BLaER1 (cell line): ENCODE measurements at regions not wholly inside any gene's neighbourhood (a gene's known extent, or its start where the extent isn't known, plus 50 kb on each side); places are given as distances from the start of the nearest gene placed in this dataset.

ENCODE experiments used
- H3K27ac ChIP-seq: shearing (Covaris generic); formaldehyde crosslinking; 2 replicates; pipeline ENCODE4 v1.8.1; 2022
- H3K27me3 ChIP-seq: shearing (Covaris generic); formaldehyde crosslinking; 2 replicates; pipeline ENCODE4 v1.8.1; 2022
- H3K36me3 ChIP-seq: shearing (Covaris generic); formaldehyde crosslinking; 2 replicates; pipeline ENCODE4 v1.8.1; 2022
- H3K4me1 ChIP-seq: shearing (Covaris generic); formaldehyde crosslinking; 2 replicates; pipeline ENCODE4 v1.8.1; 2022
- H3K4me2 ChIP-seq: shearing (Covaris generic); formaldehyde crosslinking; 2 replicates; pipeline ENCODE4 v1.8.1; 2022
- H3K4me3 ChIP-seq: shearing (Covaris generic); formaldehyde crosslinking; 2 replicates; pipeline ENCODE4 v1.8.1; 2022
- H3K9ac ChIP-seq: shearing (Covaris generic); formaldehyde crosslinking; 2 replicates; pipeline ENCODE4 v1.8.1; 2022
- H3K9me3 ChIP-seq: shearing (Covaris generic); formaldehyde crosslinking; 2 replicates; pipeline ENCODE4 v1.8.1; 2022
- H4K20me1 ChIP-seq: shearing (Covaris generic); formaldehyde crosslinking; 2 replicates; pipeline ENCODE4 v1.8.1; 2022
- Cebpa-rat ChIP-seq: shearing (Covaris generic); IDR thresholded peaks from 2 replicates; pipeline ENCODE4 v1.8.1; 2022

GRCh38 chr18:78776706-78777285 is 202.8 kb upstream of the SALL3 start:
- Histone ChIP-seq H3K9me3 (no peaks in the 10 kb centered on the region), H3K4me3 (no peak overlapping the region), H3K36me3 (no peaks in the 10 kb centered on the region), H3K4me1 (no peaks in the 10 kb centered on the region), H4K20me1 (no peaks in the 10 kb centered on the region), H3K9ac (no peak overlapping the region), H3K4me2 (no peak overlapping the region), H3K27ac (no peak overlapping the region), H3K27me3 (no peaks in the 10 kb centered on the region)
- TF ChIP-seq Cebpa-rat, result no peak

GRCh38 chr18:78777992-78778391 is 201.6 kb upstream of the SALL3 start:
- Histone ChIP-seq H3K4me2 (no peak overlapping the region), H3K27me3 (no peaks in the 10 kb centered on the region), H3K9ac (no peak overlapping the region), H3K4me3 (no peak overlapping the region), H3K4me1 (no peaks in the 10 kb centered on the region), H3K27ac (no peak overlapping the region), H4K20me1 (no peaks in the 10 kb centered on the region), H3K9me3 (no peaks in the 10 kb centered on the region), H3K36me3 (no peaks in the 10 kb centered on the region)
- no peak for TF ChIP-seq Cebpa-rat

- H3K27ac ChIP-seq, result no peak overlapping the region
- H3K9ac ChIP-seq, result no peak overlapping the region
- H3K4me2 ChIP-seq, result no peak overlapping the region
- H3K4me3 ChIP-seq, result no peak overlapping the region
- no peak for TF ChIP-seq Cebpa-rat
- no peaks in the 10 kb centered on the region for H4K20me1 ChIP-seq
- no peaks in the 10 kb centered on the region for H3K9me3 ChIP-seq
- no peaks in the 10 kb centered on the region for H3K27me3 ChIP-seq
- H3K36me3 ChIP-seq, result no peaks in the 10 kb centered on the region
- no peaks in the 10 kb centered on the region for H3K4me1 ChIP-seq
Observed at GRCh38 chr18:78778651-78779050, 201.0 kb upstream of the SALL3 start.

- no peak overlapping the region for H3K27ac ChIP-seq
- H3K9me3 ChIP-seq, result no peaks in the 10 kb centered on the region
- no peak overlapping the region for H3K9ac ChIP-seq
- TF ChIP-seq Cebpa-rat, result no peak
- no peaks in the 10 kb centered on the region for H3K36me3 ChIP-seq
- no peaks in the 10 kb centered on the region for H4K20me1 ChIP-seq
- H3K4me1 ChIP-seq, result no peaks in the 10 kb centered on the region
- no peaks in the 10 kb centered on the region for H3K27me3 ChIP-seq
- no peak overlapping the region for H3K4me2 ChIP-seq
- no peak overlapping the region for H3K4me3 ChIP-seq
Observed at GRCh38 chr18:78779996-78780718, 199.5 kb upstream of the SALL3 start.

GRCh38 chr18:78780719-78781600 is 198.7 kb upstream of the SALL3 start:
- H3K4me1 ChIP-seq, result no peaks in the 10 kb centered on the region
- H4K20me1 ChIP-seq, result no peaks in the 10 kb centered on the region
- H3K4me3 ChIP-seq, result no peak overlapping the region
- H3K9ac ChIP-seq, result no peak overlapping the region
- TF ChIP-seq Cebpa-rat, result no peak
- H3K27ac ChIP-seq, result no peak overlapping the region
- H3K36me3 ChIP-seq, result no peaks in the 10 kb centered on the region
- H3K4me2 ChIP-seq, result no peak overlapping the region
- no peaks in the 10 kb centered on the region for H3K9me3 ChIP-seq
- no peaks in the 10 kb centered on the region for H3K27me3 ChIP-seq

- H3K27me3 ChIP-seq, result no peaks in the 10 kb centered on the region
- no peaks in the 10 kb centered on the region for H4K20me1 ChIP-seq
- no peak for TF ChIP-seq Cebpa-rat
- H3K4me1 ChIP-seq, result no peaks in the 10 kb centered on the region
- no peak overlapping the region for H3K4me3 ChIP-seq
- no peak overlapping the region for H3K4me2 ChIP-seq
- H3K9ac ChIP-seq, result no peak overlapping the region
- no peaks in the 10 kb centered on the region for H3K36me3 ChIP-seq
- H3K9me3 ChIP-seq, result no peaks in the 10 kb centered on the region
- no peak overlapping the region for H3K27ac ChIP-seq
Observed at GRCh38 chr18:78781601-78781960, 198.0 kb upstream of the SALL3 start.

- no peaks in the 10 kb centered on the region for H4K20me1 ChIP-seq
- no peaks in the 10 kb centered on the region for H3K36me3 ChIP-seq
Observed at GRCh38 chr18:78782951-78783563, 196.6 kb upstream of the SALL3 start.

GRCh38 chr18:78783564-78783960 is 196.1 kb upstream of the SALL3 start:
- Histone ChIP-seq H3K9me3 (no peaks in the 10 kb centered on the region), H3K4me2 (no peak overlapping the region), H4K20me1 (no peaks in the 10 kb centered on the region), H3K4me1 (no peaks in the 10 kb centered on the region), H3K27me3 (no peaks in the 10 kb centered on the region), H3K27ac (no peak overlapping the region), H3K9ac (no peak overlapping the region), H3K4me3 (no peak overlapping the region), H3K36me3 (no peaks in the 10 kb centered on the region)
- TF ChIP-seq Cebpa-rat, result no peak

More at GRCh38 chr18:78782951-78783563, 196.6 kb upstream of the SALL3 start:
- Histone ChIP-seq H3K4me3 (no peak overlapping the region), H3K27ac (no peak overlapping the region), H3K9ac (no peak overlapping the region), H3K9me3 (no peaks in the 10 kb centered on the region), H3K27me3 (no peaks in the 10 kb centered on the region), H3K4me2 (no peak overlapping the region), H3K4me1 (no peaks in the 10 kb centered on the region)
- TF ChIP-seq Cebpa-rat, result no peak

GRCh38 chr18:78784861-78785260 is 194.8 kb upstream of the SALL3 start:
- Histone ChIP-seq H3K27ac (no peak overlapping the region), H3K27me3 (no peaks in the 10 kb centered on the region), H4K20me1 (no peaks in the 10 kb centered on the region), H3K9me3 (no peaks in the 10 kb centered on the region), H3K4me1 (no peaks in the 10 kb centered on the region), H3K4me2 (no peak overlapping the region), H3K36me3 (no peaks in the 10 kb centered on the region), H3K9ac (no peak overlapping the region), H3K4me3 (no peak overlapping the region)
- no peak for TF ChIP-seq Cebpa-rat

- Histone ChIP-seq H3K9ac (no peak overlapping the region), H3K4me1 (no peaks in the 10 kb centered on the region), H3K36me3 (no peaks in the 10 kb centered on the region), H3K27ac (no peak overlapping the region), H3K4me3 (no peak overlapping the region), H3K27me3 (no peaks in the 10 kb centered on the region), H3K9me3 (no peaks in the 10 kb centered on the region), H3K4me2 (no peak overlapping the region), H4K20me1 (no peaks in the 10 kb centered on the region)
- TF ChIP-seq Cebpa-rat, result no peak
Observed at GRCh38 chr18:78785706-78786105, 193.9 kb upstream of the SALL3 start.
